Panc1 (cell line): ENCODE measurements at regions not wholly inside any gene's neighbourhood (a gene's known extent, or its start where the extent isn't known, plus 50 kb on each side); places are given as distances from the start of the nearest gene placed in this dataset.

Experiments used
- ATAC-seq: fragments of 200-7000 bp; cut with Tn5 transposase; 2 replicates; pipeline ENCODE4 v1.9.1; 2020; ENCODE audit warnings: mild to moderate bottlenecking, moderate library complexity
- BruUV-seq: library from RNA; stranded (reverse); fragments of 400-500 nt; replicated peaks from 2 replicates; lab custom pipeline; 2021; lab: Mats Ljungman, UMichigan
- CTCF ChIA-PET: fragments of 300-600 bp; sonication (Branson Sonifier 250); formaldehyde crosslinking; loops from one replicate; lab custom pipeline; 2022; ENCODE audit warnings: antibody characterized with exemption; lab: Charles Lee
- POLR2A ChIA-PET: fragments of 300-600 bp; sonication (Branson Sonifier 250); formaldehyde crosslinking; loops from one replicate; lab custom pipeline; 2022; ENCODE audit warnings: antibody characterized with exemption; lab: Charles Lee
- DNase-seq: peaks from one replicate; pipeline ENCODE4 v3.0.0-alpha.2; 2010; ENCODE audit warnings: low read depth, low spot score
- H3K27ac ChIP-seq: 2 replicates; pipeline ENCODE4 v1.5.1; 2011; ENCODE audit warnings: mild to moderate bottlenecking, low read length, inconsistent platforms
- H3K27me3 ChIP-seq: fragments of 200-500 bp; sonication (Bioruptor generic); 2 replicates; pipeline ENCODE4 v1.6.0; 2014; ENCODE audit warnings: low read length, inconsistent platforms; ENCODE audit not compliant: control insufficient read depth, insufficient read depth
- H3K36me3 ChIP-seq: fragments of 200-500 bp; sonication (Bioruptor generic); 2 replicates; pipeline ENCODE4 v1.5.1; 2014; ENCODE audit warnings: inconsistent platforms, mild to moderate bottlenecking, low read length, moderate library complexity; ENCODE audit not compliant: control insufficient read depth, insufficient read depth
- H3K4me1 ChIP-seq: 2 replicates; pipeline ENCODE4 v1.5.1; 2011; ENCODE audit warnings: inconsistent platforms, mild to moderate bottlenecking, low read length, moderate library complexity; ENCODE audit not compliant: control insufficient read depth, insufficient read depth
- H3K4me3 ChIP-seq, 2 experiments: 2 replicates each; pipeline ENCODE4 v1.5.1; 2011 to 2012; ENCODE audit warnings: low read depth in 2 of 2, low read length in 2 of 2, mild to moderate bottlenecking in 2 of 2, inconsistent platforms in 1 of 2, moderate library complexity in 1 of 2
- H3K9me3 ChIP-seq: fragments of 200-500 bp; sonication (Bioruptor generic); 2 replicates; pipeline ENCODE4 v1.5.1; 2014; ENCODE audit warnings: low read depth, mild to moderate bottlenecking, inconsistent platforms, low read length, moderate library complexity; ENCODE audit not compliant: control insufficient read depth, insufficient read depth
- CTCF ChIP-seq: fragments of 450-650 bp; IDR thresholded peaks from 2 replicates; pipeline ENCODE4 v1.5.1; 2017; ENCODE audit warnings: mild to moderate bottlenecking
- POLR2AphosphoS5 ChIP-seq: IDR thresholded peaks from 2 replicates; pipeline ENCODE4 v1.6.1; 2012; ENCODE audit warnings: mild to moderate bottlenecking, low read depth, low read length, moderate library complexity
- REST ChIP-seq, 2 experiments: IDR thresholded peaks; 2 replicates each; pipeline ENCODE4 v1.6.1; 2011 to 2012; ENCODE audit warnings: low read depth in 2 of 2, control low read depth in 1 of 2, low read length in 1 of 2, mild to moderate bottlenecking in 1 of 2, moderate library complexity in 1 of 2; ENCODE audit not compliant: insufficient read depth in 1 of 2
- SIN3A ChIP-seq: IDR thresholded peaks from 2 replicates; pipeline ENCODE4 v1.6.1; 2012; ENCODE audit warnings: low read depth, mild to moderate bottlenecking, low read length, moderate library complexity, borderline replicate concordance; ENCODE audit not compliant: insufficient read depth
- TCF7L2 ChIP-seq: IDR thresholded peaks from 2 replicates; pipeline ENCODE4 v1.6.1; 2011; ENCODE audit warnings: mild to moderate bottlenecking, low read depth, low read length, inconsistent platforms
- in situ Hi-C: cut with HindIII; loops from 2 replicates; pipeline ENCODE4 v1.10.0; 2016; ENCODE audit warnings: low sequenced_read_pairs, low pct_unique_long_range_greater_than_20kb
- intact Hi-C: fragments of 100-400 bp; cut with micrococcal nuclease; formaldehyde crosslinking; loops from one replicate; pipeline ENCODE4 v1.10.0; 2022; ENCODE audit not compliant: unreplicated experiment

GRCh38 chr13:70703755-70704154, 595.5 kb upstream of the KLHL1 start:
- in situ Hi-C loops: no loop called here

DNA sequence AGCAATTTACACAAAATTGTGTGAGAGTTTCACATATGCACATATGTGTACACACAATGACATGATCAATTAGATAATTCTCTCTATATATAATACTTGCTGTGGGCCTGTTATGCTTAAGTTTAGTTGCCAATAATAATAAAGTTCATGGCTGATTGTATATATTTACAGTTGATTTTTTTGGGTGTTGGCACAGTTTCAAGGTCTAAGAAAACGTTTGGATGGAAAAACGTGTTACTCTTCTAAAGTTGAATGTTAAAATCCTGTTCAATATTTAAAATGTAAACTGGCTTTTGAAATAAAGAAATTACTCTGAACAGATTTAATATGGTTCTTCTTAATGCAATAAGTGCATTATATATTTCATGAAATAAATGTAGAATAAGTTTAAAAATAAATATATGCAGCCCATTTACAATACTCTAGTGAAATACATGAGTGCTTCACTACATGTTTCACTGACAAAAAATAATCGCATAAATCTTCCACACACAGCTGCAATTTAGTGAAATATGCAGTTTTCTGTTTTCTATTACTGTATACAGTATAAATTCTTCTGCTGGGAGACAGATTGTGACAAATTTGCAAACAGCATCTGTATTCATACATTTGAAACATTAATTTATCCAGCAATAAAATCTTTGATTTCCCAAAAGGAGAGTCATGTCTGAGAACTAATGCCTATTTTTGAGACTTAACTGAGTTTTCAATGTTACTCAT, 586.9 kb upstream of the KLHL1 start:
- intact Hi-C loops: no loop called here
- Histone ChIP-seq H3K27ac (no peak overlapping the region), H3K4me3 (no peak overlapping the region), H3K9me3 (no peaks in the 10 kb centered on the region), H3K4me1 (no peaks in the 10 kb centered on the region), H3K27me3 (no peaks in the 10 kb centered on the region), H3K36me3 (no peaks in the 10 kb centered on the region)
- BruUV-seq: no TSS peak
- ChIA-PET CTCF (no interaction called here), POLR2A (no interaction called here)
- in situ Hi-C loops: no loop called here
- no peak for TF ChIP-seq TCF7L2
- no peak for TF ChIP-seq SIN3A
- TF ChIP-seq CTCF: no peak
- TF ChIP-seq POLR2AphosphoS5: no peak
- no peak for TF ChIP-seq REST (IDR thresholded peaks at IDR 0.05; ENCODE audit: insufficient read depth in 1 of 2, low read depth in 2 of 2, low read length in 1 of 2)
- DNase-seq (no peak), ATAC-seq (no peak)

More at GRCh38 chr13:70703755-70704154, 595.5 kb upstream of the KLHL1 start:
- Histone ChIP-seq H3K36me3 (no peaks in the 10 kb centered on the region), H3K27me3 (no peaks in the 10 kb centered on the region), H3K4me1 (no peaks in the 10 kb centered on the region), H3K27ac (no peak overlapping the region), H3K4me3 (no peak overlapping the region), H3K9me3 (no peaks in the 10 kb centered on the region)
- ATAC-seq (no peak), DNase-seq (no peak)
- ChIA-PET POLR2A (no interaction called here), CTCF (no interaction called here)
- TF ChIP-seq TCF7L2 (no peak), SIN3A (no peak), REST (IDR thresholded peaks at IDR 0.05; ENCODE audit: insufficient read depth in 1 of 2, low read depth in 2 of 2, low read length in 1 of 2) (no peak), CTCF (no peak), POLR2AphosphoS5 (no peak)
- no TSS peak for BruUV-seq
- intact Hi-C loops: no loop called here
